Caco-2 (cell line): ENCODE measurements at regions not wholly inside any gene's neighbourhood (a gene's known extent, or its start where the extent isn't known, plus 50 kb on each side); places are given as distances from the start of the nearest gene placed in this dataset.

ENCODE experiments used
- BruUV-seq: library from RNA; stranded (reverse); fragments of 400-500 nt; replicated peaks from 2 replicates; lab custom pipeline; 2021; lab: Mats Ljungman, UMichigan
- CTCF ChIA-PET: fragments of 300-600 bp; sonication (Branson Sonifier 250); formaldehyde crosslinking; loops from one replicate; lab custom pipeline; 2022; ENCODE audit warnings: antibody characterized with exemption; lab: Charles Lee
- POLR2A ChIA-PET: fragments of 300-600 bp; sonication (Branson Sonifier 250); formaldehyde crosslinking; loops from one replicate; lab custom pipeline; 2022; ENCODE audit warnings: antibody characterized with exemption; lab: Charles Lee
- DNase-seq, 2 experiments: peaks; one replicate each; pipeline versions ENCODE4 v3.0.0 to v3.0.0-alpha.2; 2020 to 2022
- H3K27me3 ChIP-seq: replicated peaks from 2 replicates; pipeline ENCODE4 v1.6.0; 2011; ENCODE audit warnings: low read length; ENCODE audit not compliant: control insufficient read depth, insufficient read depth
- H3K36me3 ChIP-seq: 2 replicates; pipeline ENCODE4 v1.5.1; 2011; ENCODE audit warnings: low read length; ENCODE audit not compliant: control insufficient read depth, insufficient read depth
- H3K4me1 ChIP-seq: fragments of 250-450 bp; sonication (Bioruptor Pico); 2 replicates; pipeline ENCODE4 v1.5.1; 2020; ENCODE audit warnings: mild to moderate bottlenecking
- H3K4me3 ChIP-seq: 2 replicates; pipeline ENCODE4 v1.5.1; 2011; ENCODE audit warnings: low read depth, mild to moderate bottlenecking, control low read depth, low read length
- H3K9me3 ChIP-seq: fragments of 250-450 bp; sonication (Bioruptor Pico); 2 replicates; pipeline ENCODE4 v1.5.1; 2020; ENCODE audit warnings: mild to moderate bottlenecking, moderate library complexity
- H3K27ac Mint-ChIP-seq: one replicate; pipeline ENCODE4 v1.8.0; 2022; ENCODE audit warnings: mixed read lengths; ENCODE audit not compliant: unreplicated experiment
- H3K27me3 Mint-ChIP-seq: one replicate; pipeline ENCODE4 v1.8.0; 2022; ENCODE audit warnings: mixed read lengths; ENCODE audit not compliant: insufficient read depth, unreplicated experiment
- H3K36me3 Mint-ChIP-seq: one replicate; pipeline ENCODE4 v1.8.0; 2022; ENCODE audit warnings: mild to moderate bottlenecking, mixed read lengths; ENCODE audit not compliant: insufficient read depth, unreplicated experiment
- H3K4me1 Mint-ChIP-seq: one replicate; pipeline ENCODE4 v1.8.0; 2022; ENCODE audit warnings: low read depth, mixed read lengths; ENCODE audit not compliant: unreplicated experiment
- H3K4me3 Mint-ChIP-seq: one replicate; pipeline ENCODE4 v1.8.0; 2022; ENCODE audit warnings: mild to moderate bottlenecking, moderate library complexity, mixed read lengths; ENCODE audit not compliant: unreplicated experiment
- H3K9me3 Mint-ChIP-seq: one replicate; pipeline ENCODE4 v1.8.0; 2022; ENCODE audit warnings: mixed read lengths; ENCODE audit not compliant: unreplicated experiment
- CTCF ChIP-seq, 2 experiments: fragments of 200-600 bp in 1 of 2; IDR thresholded peaks; 1 replicate in 1 of 2; 2 replicates in 1 of 2; pipeline versions ENCODE4 v1.5.1 to v1.8.0; 2011 to 2022; ENCODE audit warnings: antibody characterized with exemption in 1 of 2, control low read depth in 1 of 2, inconsistent platforms in 1 of 2, low read depth in 1 of 2, low read length in 1 of 2, mild to moderate bottlenecking in 1 of 2, moderate library complexity in 1 of 2; ENCODE audit not compliant: insufficient read depth in 1 of 2, severe bottlenecking in 1 of 2, unreplicated experiment in 1 of 2
- intact Hi-C: fragments of 100-400 bp; cut with micrococcal nuclease; formaldehyde crosslinking; loops from one replicate; pipeline ENCODE4 v1.10.0; 2022; ENCODE audit not compliant: unreplicated experiment

- no peaks in the 10 kb centered on the region for H3K36me3 ChIP-seq
- Mint-ChIP-seq H3K27me3 (no peaks in the 10 kb centered on the region), H3K36me3 (peaks cover 6% of the 10 kb centered on the region), H3K4me1 (no peaks in the 10 kb centered on the region), H3K27ac (no peak overlapping the region), H3K4me3 (no peak overlapping the region), H3K9me3 (no peaks in the 10 kb centered on the region)
- H3K27me3 ChIP-seq, result no peaks in the 10 kb centered on the region
- no peak for TF ChIP-seq CTCF (IDR thresholded peaks at IDR 0.05; ENCODE audit: insufficient read depth in 1 of 2, low read depth in 1 of 2, low read length in 1 of 2, severe bottlenecking in 1 of 2, unreplicated experiment in 1 of 2)
- intact Hi-C loops, result no loop called here
- CTCF ChIA-PET, result no interaction called here
- POLR2A ChIA-PET, result no interaction called here
- BruUV-seq, result no TSS peak
- no peaks in the 10 kb centered on the region for H3K4me1 ChIP-seq
- no peak overlapping the region for H3K4me3 ChIP-seq
- no peak for DNase-seq
- H3K9me3 ChIP-seq, result no peaks in the 10 kb centered on the region; the same call in 1 of the 2 replicates
Measured at GRCh38 chr6:169885831-169886230, 134.4 kb downstream of the ERMARD start.

- Histone ChIP-seq H3K27me3 (no peaks in the 10 kb centered on the region), H3K9me3 (no peaks in the 10 kb centered on the region; the same call in 1 of the 2 replicates), H3K4me3 (no peak overlapping the region), H3K4me1 (no peaks in the 10 kb centered on the region), H3K36me3 (no peaks in the 10 kb centered on the region)
- ChIA-PET POLR2A (no interaction called here), CTCF (no interaction called here)
- intact Hi-C loops, result no loop called here
- Mint-ChIP-seq H3K27ac (no peak overlapping the region), H3K4me1 (no peaks in the 10 kb centered on the region), H3K9me3 (no peaks in the 10 kb centered on the region), H3K4me3 (no peak overlapping the region), H3K27me3 (no peaks in the 10 kb centered on the region), H3K36me3 (peaks cover 6% of the 10 kb centered on the region)
- no peak for DNase-seq
- no peak for TF ChIP-seq CTCF (IDR thresholded peaks at IDR 0.05; ENCODE audit: insufficient read depth in 1 of 2, low read depth in 1 of 2, low read length in 1 of 2, severe bottlenecking in 1 of 2, unreplicated experiment in 1 of 2)
- BruUV-seq, result no TSS peak
Measured at GRCh38 chr6:169885131-169885530, 133.7 kb downstream of the ERMARD start.

GRCh38 chr6:169884158-169884557 is 132.7 kb downstream of the ERMARD start:
- H3K4me3 Mint-ChIP-seq, result no peak overlapping the region
- no peaks in the 10 kb centered on the region; the same call in 1 of the 2 replicates for H3K9me3 ChIP-seq
- H3K27me3 ChIP-seq, result no peaks in the 10 kb centered on the region
- no peaks in the 10 kb centered on the region for H3K27me3 Mint-ChIP-seq
- H3K9me3 Mint-ChIP-seq, result no peaks in the 10 kb centered on the region
- DNase-seq, result no peak
- ChIA-PET CTCF (no interaction called here), POLR2A (no interaction called here)
- no peaks in the 10 kb centered on the region for H3K36me3 ChIP-seq
- no peak overlapping the region for H3K27ac Mint-ChIP-seq
- H3K4me3 ChIP-seq, result no peak overlapping the region
- H3K4me1 ChIP-seq, result no peaks in the 10 kb centered on the region
- H3K36me3 Mint-ChIP-seq, result peaks cover 6% of the 10 kb centered on the region
- TF ChIP-seq CTCF (IDR thresholded peaks at IDR 0.05; ENCODE audit: insufficient read depth in 1 of 2, low read depth in 1 of 2, low read length in 1 of 2, severe bottlenecking in 1 of 2, unreplicated experiment in 1 of 2), result no peak
- no TSS peak for BruUV-seq
- intact Hi-C loops, result loop anchor here (5.0 kb wide), 1 partner anchor 92 kb away; no protein-coding TSS in a partner anchor
- no peaks in the 10 kb centered on the region for H3K4me1 Mint-ChIP-seq
